SH-SY5Y (cell line): ENCODE measurements at regions not wholly inside any gene's neighbourhood (a gene's known extent, or its start where the extent isn't known, plus 50 kb on each side); places are given as distances from the start of the nearest gene placed in this dataset.

Source experiments
- GATA2 ChIP-seq: IDR thresholded peaks from 2 replicates; pipeline ENCODE4 v1.6.1; 2011; ENCODE audit warnings: mild to moderate bottlenecking, low read depth, low read length
- GATA3 ChIP-seq: IDR thresholded peaks from 2 replicates; pipeline ENCODE4 v1.6.1; 2011; ENCODE audit warnings: low read depth, mild to moderate bottlenecking, low read length, moderate library complexity

DNA sequence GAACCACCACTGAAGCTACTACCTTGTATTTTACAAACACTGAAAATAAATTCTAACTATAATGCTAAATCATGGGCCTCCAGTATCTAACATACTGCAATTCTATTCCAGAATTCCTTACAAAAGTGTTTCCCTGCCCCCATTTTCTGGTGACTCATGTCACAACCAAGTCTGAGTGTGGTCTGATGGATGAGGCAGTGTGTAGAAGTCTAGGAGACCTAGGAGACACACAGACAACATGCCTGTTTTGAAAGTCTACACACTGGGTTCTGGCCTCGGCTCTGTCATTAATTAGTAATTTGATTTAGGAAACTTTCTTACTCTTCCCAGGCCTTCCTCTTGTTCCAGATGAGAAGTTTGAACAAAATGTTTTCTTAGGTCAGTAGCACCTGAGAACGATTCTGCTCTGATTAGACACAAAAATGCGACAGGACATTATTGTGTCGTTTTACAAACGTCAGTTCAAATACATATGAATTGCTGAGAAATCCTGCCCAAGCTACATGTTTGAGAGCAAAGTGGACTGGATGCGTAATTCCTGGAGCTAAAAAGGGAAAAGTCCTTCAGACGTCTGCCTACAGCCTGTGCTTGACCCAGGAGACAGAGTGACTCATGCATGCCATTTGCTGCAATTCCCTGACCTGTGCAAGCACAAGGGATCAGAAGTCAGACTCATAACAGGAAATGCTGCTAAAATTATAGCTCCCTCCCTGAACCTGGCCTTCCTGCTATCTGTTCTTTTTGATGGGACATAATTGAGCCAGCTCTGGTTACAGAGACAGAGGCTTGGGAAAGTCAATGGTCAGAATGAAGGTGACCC is 494.4 kb downstream of the SOX11 start:
- TF ChIP-seq GATA2 (no peak), GATA3 (no peak)

DNA sequence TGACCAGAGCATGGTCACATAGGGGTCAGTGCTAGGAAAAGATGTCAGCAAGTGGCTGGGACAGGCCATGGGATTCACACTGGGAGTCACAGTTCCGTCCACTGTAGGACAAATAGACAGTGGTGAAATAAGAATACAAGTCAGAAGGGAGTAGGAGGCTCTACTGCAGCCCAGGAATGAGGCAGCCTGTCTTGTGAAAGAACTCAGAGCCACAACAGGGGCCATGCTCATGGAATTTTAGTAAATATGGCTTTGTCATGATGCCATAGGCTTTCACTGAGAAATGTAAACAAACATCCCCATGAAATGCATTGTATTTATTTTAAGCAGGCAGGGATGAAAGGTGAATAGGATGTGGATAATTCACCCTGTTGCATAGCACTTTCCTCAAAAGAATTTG is 504.3 kb downstream of the SOX11 start:
- TF ChIP-seq GATA3 (no peak), GATA2 (no peak)

DNA sequence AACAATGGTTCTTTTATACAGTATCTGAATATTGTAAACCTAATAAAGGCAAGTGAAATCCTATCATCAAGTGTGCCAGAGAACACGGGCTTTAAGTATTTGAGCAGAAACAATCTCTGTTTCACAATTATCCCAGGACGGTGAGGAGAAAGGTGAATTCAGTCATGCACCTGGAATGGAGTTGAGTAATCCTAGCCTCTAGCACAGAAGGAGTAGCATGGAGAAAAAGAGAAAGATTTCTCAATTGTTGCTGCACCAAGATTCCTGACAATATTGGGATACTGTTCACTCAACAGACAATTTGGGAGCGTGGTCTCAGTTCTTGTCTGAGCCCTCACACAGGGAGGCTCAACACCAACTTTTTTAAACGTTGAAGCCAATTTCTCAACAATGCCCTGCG is 510.6 kb downstream of the SOX11 start:
- TF ChIP-seq GATA3 (no peak), GATA2 (no peak)

DNA sequence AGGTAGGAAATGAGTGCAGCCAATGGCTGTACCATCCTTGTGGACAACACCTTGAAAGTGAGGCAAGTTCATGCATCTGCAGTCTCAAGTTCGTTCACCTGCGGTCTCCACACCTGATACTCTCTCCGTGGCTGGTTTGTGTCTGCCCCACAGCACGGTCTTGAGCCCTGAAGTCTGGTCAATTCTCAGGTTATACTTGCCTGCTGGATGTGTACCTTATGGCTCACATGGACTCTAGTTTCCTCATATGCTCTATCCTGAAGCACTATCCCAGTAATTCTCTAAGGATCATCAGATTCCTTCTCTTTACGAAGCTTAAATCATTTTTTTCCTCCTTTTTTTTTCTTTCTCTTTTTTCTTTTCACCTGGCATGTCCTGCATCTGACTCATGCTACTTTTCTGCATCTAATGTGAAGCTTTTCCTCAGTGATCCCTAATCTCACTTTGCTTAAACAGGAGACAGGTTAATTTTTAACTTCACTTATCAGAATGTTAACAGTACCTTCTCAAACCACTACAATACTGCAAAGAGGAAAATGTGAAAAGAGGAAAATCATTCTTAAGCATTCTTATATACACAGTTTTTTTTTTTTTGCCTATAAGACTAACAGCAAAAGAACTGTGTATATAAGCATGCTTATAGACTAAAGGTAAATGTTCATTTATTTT is 511.2 kb downstream of the SOX11 start:
- no peak for TF ChIP-seq GATA3

DNA sequence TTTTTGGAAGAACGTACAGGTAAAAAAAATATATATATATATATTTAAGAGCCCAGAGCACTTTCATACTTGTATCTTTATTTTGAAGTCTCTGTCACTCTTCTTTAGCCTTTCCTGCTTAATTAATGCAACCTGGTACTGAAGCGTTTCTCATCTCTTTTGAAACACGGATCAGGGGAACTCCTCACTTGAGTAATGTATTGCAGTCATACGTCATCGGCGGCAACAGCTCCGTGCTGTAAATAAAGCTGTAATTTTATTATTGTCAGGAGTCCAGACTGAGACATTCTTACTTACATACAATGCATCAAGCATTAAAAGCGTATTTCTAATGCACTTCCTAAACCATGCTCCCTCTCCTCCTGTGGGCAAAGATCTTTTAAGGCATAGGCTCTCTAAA is 514.7 kb downstream of the SOX11 start:
- TF ChIP-seq GATA2 (no peak), GATA3 (no peak)

DNA sequence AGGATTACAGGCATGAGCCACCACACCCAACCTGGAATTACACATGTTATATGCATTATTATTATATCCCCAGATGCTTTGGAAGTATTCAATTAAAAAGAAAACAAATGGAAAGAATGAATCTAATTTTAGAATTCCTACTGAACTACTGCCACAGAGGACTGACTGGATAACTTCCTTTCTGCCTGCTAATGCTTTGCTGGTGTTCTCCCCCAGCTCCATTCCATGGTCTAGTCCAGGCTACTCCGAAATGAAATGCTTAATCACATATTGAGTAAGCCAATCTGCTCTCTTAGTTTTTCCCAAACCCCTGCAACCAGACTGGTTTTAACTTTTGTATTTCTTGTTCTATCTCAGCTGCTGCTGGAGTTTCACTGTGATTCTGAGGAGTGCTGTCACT is 519.1 kb downstream of the SOX11 start:
- TF ChIP-seq GATA3, result no peak
- TF ChIP-seq GATA2, result no peak

DNA sequence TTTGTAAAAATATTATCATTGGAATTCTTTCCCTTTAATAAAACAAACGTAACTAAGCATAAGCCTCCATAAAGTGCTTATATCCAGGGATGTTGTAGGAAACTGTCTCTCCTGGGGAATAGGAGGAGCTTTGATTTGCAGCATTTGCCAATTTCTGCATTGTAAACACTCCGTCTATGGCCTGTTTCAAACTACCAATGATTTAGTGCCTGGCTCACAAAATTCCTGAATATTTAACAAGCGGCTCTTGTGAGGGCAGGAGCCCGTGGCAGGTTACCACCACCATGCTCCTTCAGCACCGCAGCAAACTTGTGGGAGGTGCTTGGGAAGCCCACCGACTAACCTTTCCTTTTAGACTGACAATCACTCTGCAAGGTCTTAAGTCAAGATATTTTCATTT is 520.3 kb downstream of the SOX11 start:
- no peak for TF ChIP-seq GATA2
- TF ChIP-seq GATA3, result no peak

DNA sequence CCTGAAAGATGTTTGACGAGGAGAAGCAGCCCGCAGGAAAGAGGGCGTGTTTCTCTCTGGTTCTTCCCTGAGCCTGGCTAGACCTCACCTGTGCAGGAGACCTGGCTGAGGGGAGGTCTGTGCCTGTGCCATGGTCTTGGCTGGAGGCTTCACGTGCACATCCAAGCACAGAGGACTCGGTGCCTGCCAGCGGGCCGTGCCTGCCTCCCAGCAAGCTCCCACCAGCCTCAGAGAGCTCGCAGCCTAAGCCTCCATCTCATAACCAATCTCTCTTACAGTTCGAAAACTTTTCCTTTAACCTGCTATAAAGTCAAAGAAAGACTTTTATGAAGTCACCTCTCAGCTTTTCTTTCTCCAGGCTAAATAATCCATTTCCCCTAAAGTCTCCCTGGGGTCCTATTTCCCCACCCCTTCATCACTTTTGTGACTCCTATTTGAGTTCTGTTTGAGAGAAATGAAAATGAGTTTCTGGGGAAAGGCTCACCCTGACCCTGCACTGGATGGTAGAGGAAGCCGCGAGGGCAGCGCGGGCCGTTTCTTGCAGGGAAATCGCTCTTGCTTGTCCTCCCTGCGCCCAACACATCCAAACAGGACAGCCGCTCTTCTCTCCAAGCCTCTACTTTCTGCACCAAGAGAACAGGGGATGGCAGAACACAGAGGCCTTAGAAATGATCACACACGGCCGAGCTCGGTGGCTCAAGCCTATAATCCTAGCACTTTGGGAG is 521.0 kb downstream of the SOX11 start:
- TF ChIP-seq GATA2 (no peak), GATA3 (no peak)

DNA sequence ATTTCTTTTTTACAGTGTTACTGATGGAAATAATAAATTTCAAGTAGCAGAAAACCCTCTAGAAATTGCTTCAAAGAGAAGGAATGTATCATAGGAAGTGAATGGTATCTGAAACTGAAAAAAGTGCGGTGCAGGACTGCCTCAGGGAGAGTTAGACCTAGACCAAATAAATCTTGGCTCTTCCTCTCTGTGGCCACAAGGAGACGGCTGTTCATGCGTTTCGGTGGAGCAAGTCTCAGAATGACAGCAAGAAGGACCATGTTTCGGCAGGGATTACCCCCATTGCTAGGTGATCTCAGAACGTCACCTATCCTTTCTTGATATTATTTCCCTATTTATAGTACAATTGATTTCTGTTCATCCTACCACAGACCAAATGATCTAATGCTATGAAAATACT is 522.3 kb downstream of the SOX11 start:
- TF ChIP-seq GATA3 (no peak), GATA2 (no peak)

DNA sequence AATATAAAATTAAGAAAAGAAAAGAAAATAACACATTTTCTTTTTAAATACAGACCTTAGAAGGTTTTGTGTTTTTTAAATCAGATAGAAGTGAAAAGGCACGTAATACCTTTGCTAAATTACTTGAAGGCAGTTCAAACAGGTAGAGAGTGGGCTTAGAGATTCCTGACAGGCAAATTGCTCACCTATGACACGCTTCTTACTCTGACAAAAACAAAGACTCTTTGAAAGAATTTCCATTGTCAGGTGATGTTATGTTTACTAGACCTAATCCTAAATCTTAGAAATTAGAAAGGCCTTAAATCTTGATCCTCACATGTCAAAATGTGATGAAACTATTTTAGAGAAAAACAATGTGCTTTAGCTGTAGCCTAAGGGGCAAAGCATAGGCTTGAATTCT is 522.9 kb downstream of the SOX11 start:
- TF ChIP-seq GATA2 (no peak), GATA3 (no peak)

DNA sequence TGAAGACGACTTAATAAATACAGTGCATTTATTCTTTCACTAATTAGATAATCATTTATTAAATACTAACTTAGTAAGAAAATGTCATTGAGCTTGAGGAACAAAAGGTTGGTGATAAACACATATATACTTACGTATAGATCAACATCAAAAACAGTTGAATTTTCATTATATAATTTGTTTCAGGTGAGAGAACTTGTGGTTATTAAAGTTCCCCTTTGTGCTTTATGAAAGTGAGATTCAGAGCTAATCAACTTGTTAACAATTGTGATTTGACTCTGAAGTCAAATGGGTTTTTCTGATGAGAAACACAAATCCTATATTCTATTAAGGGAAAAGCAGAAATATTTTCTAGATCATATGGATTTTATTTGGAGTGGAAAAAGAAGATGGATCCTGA is 524.0 kb downstream of the SOX11 start:
- TF ChIP-seq GATA2 (no peak), GATA3 (no peak)

DNA sequence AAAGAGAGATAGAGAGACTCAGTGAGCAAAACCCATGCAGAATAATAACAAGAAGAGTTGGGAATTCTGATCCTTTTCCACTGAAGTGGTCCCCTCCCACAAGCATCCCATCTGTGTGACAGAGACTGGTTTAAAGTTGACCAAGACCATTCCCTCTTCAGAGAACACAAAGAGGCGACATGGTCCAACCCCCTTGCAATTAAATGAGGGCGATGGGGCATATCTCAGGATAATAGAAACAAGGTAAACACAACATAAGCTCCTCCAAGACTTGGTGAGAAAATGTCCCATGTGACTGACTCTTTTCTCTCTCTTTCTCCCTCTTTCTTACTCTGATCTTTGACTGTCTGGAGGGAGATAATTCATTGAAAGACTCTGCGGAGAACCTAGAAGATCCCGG is 526.7 kb downstream of the SOX11 start:
- TF ChIP-seq GATA2 (no peak), GATA3 (no peak)

DNA sequence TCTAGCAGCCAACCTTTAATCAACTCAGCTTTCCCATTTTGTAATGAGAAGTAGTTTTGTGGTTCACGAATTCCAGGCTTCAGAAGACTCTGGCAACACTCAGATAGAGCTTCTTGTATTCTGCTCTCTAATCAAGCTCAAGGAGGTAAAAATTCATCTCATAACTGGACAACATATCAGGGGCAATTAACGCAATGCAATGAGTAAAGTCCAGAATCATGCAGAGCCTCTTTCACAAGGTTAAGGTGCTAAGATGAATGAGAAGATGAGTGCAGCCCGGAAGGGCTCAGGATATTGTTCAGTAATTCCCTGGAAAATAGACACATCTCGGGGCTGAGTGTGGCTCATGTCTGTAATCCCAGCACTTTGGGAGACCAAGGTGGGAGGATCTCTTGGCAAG is 527.7 kb downstream of the SOX11 start:
- TF ChIP-seq GATA2, result no peak
- TF ChIP-seq GATA3, result no peak

DNA sequence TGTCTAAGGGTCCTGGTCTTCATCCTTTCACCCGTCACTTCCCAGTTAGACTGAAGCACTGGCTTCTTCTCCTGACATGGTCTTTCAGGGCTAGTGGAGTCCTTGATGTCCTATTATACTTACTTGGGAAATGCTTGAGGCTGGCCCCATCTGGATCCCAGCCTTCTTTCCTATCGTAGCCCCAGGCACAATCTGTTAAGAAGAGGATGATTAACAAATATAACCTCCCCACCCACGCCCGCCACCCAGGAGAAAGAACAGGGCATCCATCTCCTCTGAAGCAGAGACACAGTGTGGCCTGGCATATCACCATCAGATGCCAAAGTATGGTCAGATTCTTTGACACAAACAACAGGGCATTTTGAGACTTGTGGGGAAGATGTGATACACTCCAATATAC is 530.1 kb downstream of the SOX11 start:
- TF ChIP-seq GATA3, result no peak
- no peak for TF ChIP-seq GATA2

DNA sequence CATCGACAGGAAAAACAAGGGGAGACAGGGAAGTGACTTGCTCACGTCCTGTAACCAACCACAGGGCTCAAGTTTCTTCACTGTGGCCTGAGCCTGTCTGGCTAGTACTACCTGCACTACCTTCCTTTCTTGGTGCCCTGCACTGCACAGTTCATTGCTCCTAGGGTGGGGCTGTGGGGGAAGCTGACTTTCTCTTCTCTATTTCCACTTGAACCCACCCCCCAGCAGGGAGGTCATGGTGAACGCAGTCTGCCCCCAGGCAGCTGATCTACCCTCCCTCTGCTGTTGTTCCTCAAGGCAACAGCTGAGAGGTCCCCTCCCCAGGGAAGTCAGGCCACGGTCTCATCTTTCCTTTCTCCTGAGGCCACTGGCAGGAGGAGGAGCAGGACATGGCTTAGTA is 532.1 kb downstream of the SOX11 start:
- TF ChIP-seq GATA3 (no peak), GATA2 (no peak)
